GM12891 (cell line): ENCODE measurements at regions not wholly inside any gene's neighbourhood (a gene's known extent, or its start where the extent isn't known, plus 50 kb on each side); places are given as distances from the start of the nearest gene placed in this dataset.

Source experiments
- PAX5 ChIP-seq: IDR thresholded peaks from 2 replicates; pipeline ENCODE4 v1.6.1; 2011; ENCODE audit warnings: low read length, moderate library complexity, mild to moderate bottlenecking; ENCODE audit not compliant: insufficient read depth, severe bottlenecking
- POLR2A ChIP-seq: IDR thresholded peaks from 2 replicates; pipeline ENCODE4 v1.6.1; 2011; ENCODE audit warnings: low read depth, low read length, control low read depth
- POLR2AphosphoS5 ChIP-seq: IDR thresholded peaks from 2 replicates; pipeline ENCODE4 v1.6.1; 2011; ENCODE audit warnings: low read depth, low read length, control low read depth
- POU2F2 ChIP-seq: IDR thresholded peaks from 2 replicates; pipeline ENCODE4 v1.6.1; 2011; ENCODE audit warnings: low read depth, mild to moderate bottlenecking, control low read depth, low read length, moderate library complexity
- SPI1 ChIP-seq: IDR thresholded peaks from 2 replicates; pipeline ENCODE4 v1.6.1; 2011; ENCODE audit warnings: low read depth, low read length, control low read depth
- TAF1 ChIP-seq: IDR thresholded peaks from 2 replicates; pipeline ENCODE4 v1.6.1; 2011; ENCODE audit warnings: low read depth, low read length, control low read depth

GRCh38 chr9:115653171-115653606, 500.4 kb upstream of the PAPPA start:
- no peak for TF ChIP-seq POLR2A
- TF ChIP-seq POLR2AphosphoS5, result no peak
- no peak for TF ChIP-seq TAF1
- TF ChIP-seq PAX5, result no peak
- no peak for TF ChIP-seq SPI1
- TF ChIP-seq POU2F2, result no peak
